GM20000 (cell line): ENCODE measurements at regions not wholly inside any gene's neighbourhood (a gene's known extent, or its start where the extent isn't known, plus 50 kb on each side); places are given as distances from the start of the nearest gene placed in this dataset.

Source experiments
- DNase-seq: peaks from one replicate; pipeline ENCODE4 v3.0.0; 2012; ENCODE audit warnings: low spot score
- TF ChIP-seq, protein P1 (sequence below): IDR thresholded peaks from 2 replicates; pipeline ENCODE4 v1.5.1; 2012; ENCODE audit warnings: mild to moderate bottlenecking, control low read depth; ENCODE audit errors: extremely low read depth, missing control alignments

DNA sequence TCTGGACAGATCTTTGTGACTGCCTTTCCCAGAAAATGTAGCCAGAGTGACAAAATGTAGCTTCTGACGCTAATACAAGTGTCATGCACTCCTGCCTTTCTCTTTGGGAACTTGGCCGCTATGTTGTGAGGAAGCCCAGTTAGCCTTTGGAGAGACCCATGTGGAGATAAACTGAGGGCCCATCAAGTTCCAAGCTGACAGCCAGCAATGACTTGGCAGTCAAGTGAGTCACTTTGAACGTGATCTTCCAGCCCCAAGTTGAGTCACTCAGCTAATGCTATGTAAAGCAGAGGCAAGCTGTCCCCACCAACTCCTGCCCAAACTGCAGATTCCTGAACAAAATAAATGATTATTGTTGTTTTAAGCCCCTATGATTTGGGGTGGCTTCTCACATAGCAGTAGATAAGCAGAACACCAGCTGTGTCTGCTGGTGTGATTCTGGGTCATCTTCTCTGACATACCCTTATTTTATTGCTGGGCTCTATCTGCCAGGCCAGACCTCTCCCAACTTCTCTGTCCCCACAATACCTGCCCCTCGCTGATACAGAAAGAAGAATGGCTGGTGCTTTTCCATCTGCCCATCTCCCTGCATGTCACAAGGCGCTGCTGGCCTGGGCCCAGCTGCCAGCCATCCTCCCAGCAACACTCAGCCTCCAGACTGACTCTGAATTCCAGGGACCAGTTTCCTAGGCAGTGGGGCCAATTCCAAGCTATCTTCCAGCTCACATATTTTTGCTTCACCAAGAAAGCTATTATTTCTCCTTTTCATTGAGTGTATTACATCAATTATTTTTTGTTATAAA lies 274.8 kb downstream of the LRFN2 start:
- DNase-seq = no peak
- TF ChIP-seq, protein P1, sequence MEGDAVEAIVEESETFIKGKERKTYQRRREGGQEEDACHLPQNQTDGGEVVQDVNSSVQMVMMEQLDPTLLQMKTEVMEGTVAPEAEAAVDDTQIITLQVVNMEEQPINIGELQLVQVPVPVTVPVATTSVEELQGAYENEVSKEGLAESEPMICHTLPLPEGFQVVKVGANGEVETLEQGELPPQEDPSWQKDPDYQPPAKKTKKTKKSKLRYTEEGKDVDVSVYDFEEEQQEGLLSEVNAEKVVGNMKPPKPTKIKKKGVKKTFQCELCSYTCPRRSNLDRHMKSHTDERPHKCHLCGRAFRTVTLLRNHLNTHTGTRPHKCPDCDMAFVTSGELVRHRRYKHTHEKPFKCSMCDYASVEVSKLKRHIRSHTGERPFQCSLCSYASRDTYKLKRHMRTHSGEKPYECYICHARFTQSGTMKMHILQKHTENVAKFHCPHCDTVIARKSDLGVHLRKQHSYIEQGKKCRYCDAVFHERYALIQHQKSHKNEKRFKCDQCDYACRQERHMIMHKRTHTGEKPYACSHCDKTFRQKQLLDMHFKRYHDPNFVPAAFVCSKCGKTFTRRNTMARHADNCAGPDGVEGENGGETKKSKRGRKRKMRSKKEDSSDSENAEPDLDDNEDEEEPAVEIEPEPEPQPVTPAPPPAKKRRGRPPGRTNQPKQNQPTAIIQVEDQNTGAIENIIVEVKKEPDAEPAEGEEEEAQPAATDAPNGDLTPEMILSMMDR = no peak

DNA sequence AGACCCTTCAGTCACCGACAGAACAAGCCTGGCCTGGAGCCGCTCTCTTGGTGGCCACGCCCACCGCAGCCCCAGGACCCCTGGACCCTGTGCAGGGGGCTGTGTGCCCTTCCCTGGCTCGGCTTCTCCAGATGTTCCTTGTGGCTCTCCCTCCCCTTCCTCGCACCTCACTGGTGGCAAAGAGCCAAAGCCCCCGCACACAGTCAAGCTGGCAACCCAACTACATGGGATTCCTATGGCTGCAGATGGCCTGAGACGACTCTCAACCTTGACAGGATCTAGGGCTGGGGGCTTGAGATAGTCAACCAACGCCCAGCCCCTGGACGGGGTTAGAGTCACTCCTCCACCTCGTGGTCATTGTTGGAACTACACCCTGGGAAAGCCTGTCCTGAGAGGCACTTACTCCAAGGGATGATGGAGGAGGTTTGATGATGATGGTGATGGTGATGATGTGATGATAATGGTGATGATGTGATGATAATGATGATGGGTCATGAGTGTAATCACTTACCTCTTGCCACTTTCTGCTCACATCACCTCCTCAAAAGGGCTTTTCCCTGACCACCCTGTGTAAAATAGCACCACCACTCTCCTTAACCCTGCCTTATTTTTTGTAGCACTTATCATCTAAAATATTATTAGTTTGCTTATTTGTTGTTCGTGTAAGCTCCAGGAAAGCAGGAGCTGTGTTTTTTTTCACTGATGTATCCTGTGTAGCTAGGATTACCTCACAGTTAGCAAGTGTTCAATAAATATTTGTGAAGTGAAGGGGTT lies 278.4 kb downstream of the LRFN2 start:
- TF ChIP-seq, protein P1 = peak; percentile 69
- DNase-seq = peak; percentile 65

DNA sequence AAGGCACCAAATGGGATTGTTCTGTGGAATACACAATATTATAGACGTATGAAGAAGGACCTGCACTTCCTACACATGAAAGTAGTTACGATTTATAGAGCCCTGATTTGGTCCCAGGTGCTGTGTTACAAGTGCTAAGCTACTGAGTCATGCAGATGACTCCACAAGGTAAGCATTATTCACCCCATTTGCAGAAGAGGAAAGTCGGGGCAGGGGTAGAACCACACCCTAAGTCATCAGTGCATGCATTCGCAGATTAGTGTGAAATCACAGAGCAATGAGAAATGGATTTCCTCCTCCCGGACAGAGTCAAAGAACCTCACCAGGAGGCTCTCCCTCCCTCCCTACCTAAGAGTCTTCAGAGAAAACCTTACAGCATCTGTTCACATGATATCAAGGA lies 279.5 kb downstream of the LRFN2 start:
- TF ChIP-seq, protein P1 = no peak
- no peak for DNase-seq

DNA sequence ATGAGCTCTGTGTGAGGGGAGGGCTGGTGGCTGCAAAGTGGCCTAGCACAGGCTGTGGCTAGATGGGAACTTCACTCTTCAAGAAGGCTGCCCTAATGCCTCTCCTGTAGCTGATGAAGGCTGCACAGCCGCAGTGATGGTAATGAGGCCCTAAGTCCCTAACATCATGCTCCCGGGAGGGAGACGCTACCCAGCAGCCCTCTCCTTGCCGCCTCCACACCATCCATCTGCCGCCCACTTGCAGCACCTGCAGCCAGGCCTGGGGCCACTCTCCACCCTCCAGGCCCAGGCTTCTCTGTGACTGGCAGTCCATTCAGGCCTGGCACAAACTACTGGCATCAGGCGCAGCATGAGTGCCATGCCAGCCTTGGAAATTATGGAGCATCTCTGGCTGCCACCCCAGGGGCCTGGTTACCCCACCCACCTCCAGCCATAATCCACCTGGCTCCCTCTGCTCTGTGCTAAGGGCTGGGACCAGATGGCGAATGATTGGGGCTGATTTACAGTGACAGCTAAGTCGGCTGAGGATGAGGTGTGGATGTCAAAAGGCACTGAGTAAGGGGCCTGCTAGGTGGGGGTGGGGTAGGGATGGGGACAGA lies 284.2 kb downstream of the LRFN2 start:
- no peak for DNase-seq
- TF ChIP-seq, protein P1 = no peak

DNA sequence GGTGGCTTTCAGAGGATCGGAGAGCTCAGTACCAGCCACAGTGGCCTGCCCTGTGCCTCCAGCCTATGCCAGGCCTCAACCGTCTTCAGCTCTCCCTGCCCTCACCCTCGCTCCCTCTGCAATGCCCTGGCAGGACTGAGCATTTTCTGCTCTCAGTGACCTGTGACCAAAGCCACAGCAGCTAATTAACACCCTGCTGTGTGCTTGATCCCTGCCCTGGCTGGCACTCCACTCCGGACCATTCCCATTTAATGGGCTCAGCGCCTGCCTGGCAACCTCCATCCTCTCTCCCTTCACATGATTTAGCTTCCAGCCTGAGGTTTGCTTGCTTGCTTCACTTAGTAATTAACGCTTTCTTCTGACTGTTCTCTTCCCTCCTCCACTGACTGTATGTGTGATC lies 287.5 kb downstream of the LRFN2 start:
- TF ChIP-seq, protein P1 = no peak
- DNase-seq = no peak

DNA sequence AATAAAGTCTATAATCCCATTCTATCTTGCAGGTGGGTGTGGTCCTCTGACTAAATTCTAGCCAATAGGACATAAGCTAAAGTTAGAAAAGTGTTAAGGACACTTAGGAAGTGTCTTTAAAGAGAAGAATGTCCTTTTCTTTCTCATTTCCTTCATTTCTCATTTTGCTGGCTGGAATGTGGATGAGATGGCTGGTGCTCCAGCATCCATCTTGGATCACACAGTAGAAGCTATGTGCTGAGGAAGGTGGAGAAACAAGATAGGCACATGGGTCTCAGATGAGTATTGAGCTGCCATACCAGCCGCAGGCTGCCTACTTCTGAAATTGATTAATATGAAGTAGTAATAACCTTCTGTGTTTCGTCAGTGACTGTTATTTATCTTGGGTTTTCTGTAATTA lies 289.0 kb downstream of the LRFN2 start:
- TF ChIP-seq, protein P1 = no peak
- DNase-seq = no peak
